A172 (cell line): ENCODE measurements at regions not wholly inside any gene's neighbourhood (a gene's known extent, or its start where the extent isn't known, plus 50 kb on each side); places are given as distances from the start of the nearest gene placed in this dataset.
"Not testable (repeated sequence)": the region's sequence is repeated elsewhere in the genome, so short reads cannot be mapped to it uniquely, and the experiment has no call there.

Source experiments
- DNase-seq: peaks from one replicate; pipeline ENCODE4 v3.0.0-alpha.2; 2015; ENCODE audit warnings: low spot score

DNA sequence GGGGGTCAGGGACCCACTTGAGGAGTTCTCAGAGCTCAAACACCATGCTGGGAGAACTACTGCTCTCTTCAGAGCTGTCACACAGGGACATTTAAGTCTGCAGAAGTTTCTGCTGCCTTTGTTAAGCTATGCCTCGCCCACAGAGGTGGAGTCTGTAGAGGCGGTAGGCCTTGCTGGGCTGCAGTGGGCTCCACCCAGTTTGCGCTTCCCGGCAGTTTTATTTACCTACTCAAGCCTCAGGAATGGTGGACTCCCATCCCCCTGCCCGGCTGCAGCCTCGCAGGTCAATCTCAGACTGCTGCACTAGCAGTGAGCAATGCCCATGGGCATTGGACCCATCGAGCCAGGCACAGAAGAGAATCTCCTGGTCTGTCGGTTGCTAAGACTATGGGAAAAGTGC is 706.4 kb downstream of the LRRIQ3 start:
- DNase-seq = no peak

DNA sequence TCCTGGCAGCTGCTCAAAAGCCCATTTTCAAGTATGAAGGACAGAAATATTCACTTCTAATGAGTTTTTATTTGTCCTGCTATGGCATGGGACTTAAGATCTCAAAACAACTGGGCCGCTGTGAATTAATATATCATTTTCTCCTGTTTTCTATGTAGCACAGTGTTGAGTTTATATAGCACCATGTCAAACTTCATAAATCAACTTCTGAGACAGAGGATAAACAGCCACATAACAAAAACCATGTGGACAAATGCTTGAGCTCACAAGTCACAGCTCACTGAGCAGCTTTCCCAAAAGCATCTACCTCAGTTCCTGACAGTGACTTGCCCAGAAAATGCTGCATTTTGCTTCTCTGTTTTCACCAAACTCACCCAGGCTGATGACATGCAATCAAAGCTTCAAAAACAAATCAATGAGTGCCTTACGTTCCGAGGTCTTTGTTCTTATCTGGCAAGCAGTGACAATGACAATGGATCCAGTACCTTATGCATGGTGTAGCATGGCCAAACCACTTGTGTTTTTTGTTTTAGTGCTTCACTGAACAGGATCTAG is 722.6 kb downstream of the LRRIQ3 start:
- DNase-seq = no peak

DNA sequence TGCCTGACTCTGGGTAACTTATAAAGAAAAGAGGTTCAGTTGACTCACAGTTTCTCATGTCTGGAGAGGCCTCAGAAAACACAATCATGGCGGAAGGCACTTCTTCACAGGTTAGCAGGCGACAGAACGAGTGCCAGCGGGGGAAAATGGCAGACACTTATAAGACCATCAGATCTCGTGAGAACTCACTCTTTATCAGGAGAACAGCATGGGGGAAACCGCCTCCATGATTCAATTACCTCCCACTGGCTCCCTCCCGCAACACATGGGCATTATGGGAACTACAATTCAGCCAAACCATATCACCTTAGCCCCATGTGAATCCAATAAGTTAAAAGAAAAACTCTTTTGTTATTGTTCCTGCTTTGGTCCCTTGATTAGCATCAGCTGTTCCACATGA is 725.2 kb downstream of the LRRIQ3 start:
- no peak for DNase-seq

DNA sequence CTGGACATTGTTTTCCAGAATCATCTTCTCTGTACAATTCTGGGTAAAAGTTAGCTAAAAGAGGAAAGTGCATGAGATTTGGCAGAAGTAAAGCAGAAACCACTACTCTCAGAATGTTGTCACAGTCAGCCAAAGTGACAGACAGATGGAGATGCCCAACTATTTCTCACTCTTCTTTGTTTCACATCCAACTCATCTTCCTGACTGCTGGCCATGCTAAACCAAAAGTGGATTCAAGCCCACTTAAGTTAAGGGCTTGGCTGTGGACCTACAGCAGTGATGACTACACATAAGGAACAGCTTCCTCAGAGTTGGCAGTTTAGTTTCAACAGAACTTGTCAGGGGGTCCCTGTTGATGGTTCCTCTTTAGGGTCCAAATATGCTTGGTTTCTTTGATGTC is 730.2 kb downstream of the LRRIQ3 start:
- DNase-seq = no peak

DNA sequence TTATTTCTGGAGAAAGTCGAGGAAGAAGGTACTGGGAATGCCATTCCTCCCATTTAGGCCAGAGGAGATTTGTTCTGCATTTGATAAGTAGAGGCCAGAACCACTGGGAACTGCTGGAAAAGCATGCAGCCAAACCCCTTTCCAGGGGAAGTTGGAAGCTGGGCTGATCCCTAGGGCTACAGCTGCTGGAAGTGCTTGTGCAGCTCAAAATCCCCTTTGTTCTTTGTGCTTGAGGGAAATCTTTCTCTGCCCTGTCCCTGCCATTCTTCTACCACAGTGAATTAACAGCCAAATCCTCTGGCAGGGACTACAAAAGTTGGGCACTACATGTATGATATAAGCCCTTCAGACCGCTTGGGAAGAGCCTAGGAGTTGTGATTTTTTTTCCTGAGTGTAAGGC is 734.1 kb downstream of the LRRIQ3 start:
- no peak for DNase-seq

DNA sequence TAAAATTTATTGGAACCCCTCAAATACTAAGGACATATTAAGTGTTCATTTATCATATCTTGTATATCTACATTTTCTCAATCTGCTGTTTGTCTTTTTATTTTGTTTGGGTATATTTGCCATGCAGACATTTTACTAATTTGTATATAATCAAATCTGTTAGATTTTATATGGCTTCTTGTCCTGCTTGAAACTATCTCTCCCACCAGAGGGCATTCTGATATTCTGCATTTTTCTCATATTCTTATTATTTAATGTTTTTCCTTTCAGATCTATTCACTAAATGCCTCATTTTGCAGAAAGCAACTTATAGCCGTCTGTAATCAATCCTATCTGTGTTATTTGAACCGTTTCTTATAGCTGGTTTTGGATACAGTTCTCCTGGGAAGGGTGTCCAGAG is 745.5 kb downstream of the LRRIQ3 start:
- DNase-seq = no peak

DNA sequence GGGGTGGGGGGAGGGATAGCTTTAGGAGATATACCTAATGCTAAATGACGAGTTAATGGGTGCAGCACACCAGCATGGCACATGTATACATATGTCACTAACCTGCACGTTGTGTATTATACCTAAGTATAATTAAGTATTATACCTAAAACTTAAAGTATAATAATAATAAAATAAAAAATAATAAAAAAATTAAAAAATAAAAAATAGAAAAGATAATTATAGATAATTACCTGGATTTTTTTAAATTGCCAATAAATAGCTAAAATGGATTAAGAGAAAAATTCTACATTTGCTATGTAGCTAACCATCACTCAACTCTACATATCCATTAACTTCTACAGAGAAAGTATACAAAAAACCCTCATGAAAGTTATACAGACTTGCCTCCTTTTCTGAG is 747.3 kb downstream of the LRRIQ3 start:
- DNase-seq = not testable (repeated sequence)

DNA sequence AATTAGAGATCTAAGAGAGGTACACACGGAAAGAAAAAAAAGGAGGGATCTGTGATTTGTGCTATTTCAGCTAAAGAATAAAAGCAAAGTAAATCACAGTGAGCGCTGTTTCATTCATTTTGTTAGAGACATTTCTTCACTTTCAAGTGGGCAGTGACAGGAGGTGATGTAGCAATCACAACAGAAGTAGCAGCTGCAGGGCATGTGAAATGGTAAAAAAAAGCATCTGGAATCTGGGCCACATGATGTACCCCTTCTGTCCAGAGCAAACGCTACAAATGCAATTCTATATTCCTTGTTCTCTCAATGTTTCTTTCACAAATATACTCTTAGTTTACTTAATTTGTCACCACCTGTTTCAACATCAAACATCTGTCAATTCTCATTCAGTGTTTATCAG is 786.5 kb downstream of the LRRIQ3 start:
- no peak for DNase-seq

DNA sequence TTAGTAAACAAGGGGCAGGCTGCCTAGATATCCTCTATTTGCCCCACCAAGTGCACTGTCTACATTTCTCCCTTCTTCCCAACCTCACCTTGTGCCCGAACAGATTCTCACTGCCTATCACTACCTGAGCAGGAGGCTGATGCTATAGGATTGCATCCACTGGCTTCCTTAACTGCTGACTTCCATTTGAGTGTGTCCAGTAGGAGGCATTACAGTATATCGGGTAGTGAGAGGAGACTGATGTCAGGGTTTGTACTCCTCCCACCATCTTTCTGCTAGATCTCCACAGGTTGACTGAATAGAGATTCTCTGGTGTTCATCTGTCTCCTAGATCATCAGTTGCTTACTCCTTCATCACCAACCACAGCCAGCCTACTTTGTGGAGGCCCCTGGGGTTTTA is 796.3 kb downstream of the LRRIQ3 start:
- no peak for DNase-seq

DNA sequence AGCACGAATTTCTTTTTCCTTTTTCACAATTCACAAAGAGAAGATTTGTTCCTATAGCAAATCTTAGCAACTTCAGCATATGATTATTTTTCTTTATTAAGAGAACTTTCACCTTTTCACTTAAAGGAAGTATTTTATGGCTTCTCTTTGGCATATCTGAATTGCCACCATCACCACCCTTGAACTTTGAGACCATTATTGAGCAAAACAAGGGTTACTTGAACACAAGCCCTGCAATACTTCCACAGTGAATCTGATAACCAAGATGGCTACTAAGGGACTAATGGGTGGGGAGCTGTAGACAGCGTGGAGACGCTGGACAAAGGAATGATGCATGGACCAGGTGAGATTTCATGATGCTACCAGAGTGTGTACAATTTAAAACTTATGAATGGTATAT is 815.0 kb downstream of the LRRIQ3 start:
- DNase-seq = no peak

DNA sequence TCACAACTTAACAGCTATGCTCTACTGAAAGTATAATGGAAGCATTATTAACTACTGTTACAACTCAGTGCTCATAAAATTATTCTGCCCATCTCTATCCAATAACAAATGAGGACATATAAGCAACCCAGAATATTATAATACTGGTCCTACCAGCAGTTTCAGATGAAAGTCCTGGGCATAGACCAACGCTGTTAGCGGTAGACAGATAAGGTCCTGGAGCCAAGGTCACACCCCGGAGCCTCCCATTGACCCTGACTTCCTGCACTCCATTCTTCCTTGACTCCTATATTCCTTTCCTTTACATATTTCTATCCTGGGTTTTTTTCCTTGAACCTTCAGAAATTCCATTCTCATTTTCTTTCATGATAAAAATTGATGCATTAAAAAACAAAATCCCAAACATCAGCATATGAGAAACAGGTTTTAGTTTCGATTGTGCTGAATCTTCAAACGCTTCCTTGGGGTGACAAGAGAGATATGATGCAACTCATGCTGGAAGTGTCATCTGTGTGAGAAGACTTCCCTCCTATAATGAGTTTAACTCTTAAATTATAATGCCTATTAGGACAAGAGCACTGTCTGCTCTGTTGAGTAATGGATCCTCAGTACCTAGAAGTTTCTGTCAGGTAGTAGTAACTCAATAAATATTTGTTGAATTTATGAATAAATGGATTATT is 831.1 kb downstream of the LRRIQ3 start:
- no peak for DNase-seq

DNA sequence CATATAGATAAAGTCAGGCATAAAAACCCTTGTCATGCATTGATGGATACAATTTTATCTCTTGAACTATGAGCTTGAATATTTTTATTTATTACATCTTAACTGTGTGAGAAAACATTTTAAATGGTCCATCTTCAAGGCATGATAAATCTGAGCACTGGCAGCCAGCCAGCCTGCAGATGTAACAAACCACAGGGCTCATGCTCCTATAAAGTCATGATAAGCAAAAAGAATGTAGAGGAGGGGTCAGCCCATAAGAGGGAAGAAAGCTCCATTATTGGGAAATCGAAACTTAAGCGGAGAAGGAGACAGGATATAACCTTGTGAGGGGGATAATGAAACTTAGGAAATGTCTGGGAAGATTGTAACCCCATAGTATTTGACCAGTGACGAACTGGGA is 839.0 kb downstream of the LRRIQ3 start:
- no peak for DNase-seq

DNA sequence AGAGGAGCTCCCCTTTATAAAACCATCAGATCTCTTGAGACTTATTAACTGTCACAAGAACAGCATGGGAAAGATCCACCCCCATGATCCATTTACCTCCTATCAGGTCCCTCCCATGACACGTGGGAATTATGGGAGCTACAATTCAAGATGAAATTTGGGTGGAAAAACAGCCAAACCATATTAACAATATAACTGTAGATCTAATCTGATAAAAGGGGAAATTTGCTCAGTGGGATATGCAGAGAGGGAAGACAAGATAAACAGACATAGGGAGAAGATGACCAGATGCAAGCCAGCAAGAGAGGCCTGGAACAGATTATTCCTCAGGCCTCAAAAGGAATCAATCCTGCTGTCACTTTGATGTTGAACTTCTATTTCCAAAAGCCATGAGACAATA is 841.5 kb downstream of the LRRIQ3 start:
- no peak for DNase-seq

DNA sequence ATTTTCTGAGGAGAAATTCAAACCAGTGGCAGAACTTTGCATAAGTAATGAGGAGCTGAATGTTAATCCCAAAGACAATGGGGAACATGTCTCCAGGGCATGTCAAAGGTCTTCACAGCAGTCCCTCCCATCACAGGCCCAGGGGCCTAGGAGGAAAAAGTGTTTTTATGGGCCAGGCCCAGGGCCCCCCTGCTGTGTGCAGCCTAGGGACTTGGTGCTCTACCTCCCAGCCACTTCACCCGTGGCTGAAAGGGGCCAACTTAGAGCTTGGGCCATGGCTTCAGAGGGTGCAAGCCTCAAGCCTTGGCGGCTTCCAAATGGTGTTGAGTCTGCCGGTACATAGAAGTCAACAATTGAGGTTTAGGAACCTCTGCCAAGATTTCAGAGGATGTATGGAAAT is 854.0 kb downstream of the LRRIQ3 start:
- DNase-seq = no peak

DNA sequence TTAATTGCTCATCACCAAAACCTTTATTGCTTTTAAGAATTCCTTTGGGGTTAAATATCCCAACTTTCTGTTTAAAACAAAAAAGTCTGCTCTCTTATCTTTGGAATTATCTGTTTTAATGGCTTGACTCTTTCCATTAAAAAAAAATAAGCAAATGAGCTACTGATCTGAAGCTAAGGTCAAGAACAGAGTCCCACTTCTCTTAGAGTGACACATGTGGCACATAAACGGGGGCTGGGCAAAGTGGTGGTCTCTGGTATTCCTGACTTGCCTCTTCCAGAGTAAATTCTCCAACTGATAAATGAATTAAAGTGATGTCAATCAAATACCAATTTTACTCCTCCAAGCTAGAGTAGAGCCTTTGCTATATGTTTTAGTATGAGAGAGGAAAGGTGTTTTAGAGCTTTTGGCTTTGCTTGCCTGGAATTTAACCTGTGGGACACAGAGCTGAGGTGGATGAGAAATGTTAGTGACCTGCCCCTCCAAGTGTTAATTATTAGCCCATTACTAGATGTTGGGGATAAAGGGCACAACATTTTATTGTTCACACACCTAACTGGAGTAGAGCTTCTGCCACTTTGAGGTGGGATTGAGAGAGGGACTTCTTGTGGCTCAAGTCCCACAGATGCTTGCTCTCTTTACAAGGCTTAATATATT is 864.0 kb downstream of the LRRIQ3 start:
- DNase-seq = no peak

DNA sequence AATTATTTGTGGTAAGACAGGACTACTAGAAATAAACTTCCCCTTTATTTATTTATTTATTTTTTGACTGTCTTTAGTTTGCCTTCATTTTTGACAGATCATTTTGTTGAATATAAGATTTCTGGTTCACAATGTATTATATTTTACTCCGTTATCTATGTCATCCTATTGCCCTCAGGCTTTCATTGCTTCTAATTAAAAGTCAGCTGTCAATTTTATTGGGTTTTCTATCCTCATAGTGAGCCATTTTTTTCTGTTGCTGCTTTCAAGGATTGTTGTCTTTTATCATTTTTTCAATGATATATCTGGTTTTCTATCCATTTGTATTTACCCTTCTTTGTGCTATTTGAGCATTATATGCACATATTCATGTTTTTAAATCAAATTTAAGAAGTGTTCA is 866.2 kb downstream of the LRRIQ3 start:
- DNase-seq = no peak

DNA sequence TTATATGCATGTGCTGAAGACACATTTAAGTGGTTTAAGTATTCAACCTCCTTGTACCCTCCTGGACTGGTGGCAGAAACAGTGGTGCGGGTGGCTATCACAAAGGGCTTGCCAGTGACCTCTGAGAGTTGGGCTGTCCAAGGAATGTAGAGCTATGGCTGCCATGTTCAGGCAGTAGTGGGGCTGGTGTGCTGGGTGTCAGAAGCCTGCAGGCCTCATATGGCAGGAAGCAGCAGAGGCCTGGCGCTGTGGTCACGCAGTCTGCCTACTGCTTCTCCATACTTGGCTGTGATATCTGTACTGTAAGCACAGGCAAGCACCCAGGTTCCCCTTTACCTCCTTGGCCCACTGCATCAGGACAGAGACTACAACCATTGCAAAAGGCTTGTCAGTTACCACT is 870.0 kb downstream of the LRRIQ3 start:
- DNase-seq = no peak

DNA sequence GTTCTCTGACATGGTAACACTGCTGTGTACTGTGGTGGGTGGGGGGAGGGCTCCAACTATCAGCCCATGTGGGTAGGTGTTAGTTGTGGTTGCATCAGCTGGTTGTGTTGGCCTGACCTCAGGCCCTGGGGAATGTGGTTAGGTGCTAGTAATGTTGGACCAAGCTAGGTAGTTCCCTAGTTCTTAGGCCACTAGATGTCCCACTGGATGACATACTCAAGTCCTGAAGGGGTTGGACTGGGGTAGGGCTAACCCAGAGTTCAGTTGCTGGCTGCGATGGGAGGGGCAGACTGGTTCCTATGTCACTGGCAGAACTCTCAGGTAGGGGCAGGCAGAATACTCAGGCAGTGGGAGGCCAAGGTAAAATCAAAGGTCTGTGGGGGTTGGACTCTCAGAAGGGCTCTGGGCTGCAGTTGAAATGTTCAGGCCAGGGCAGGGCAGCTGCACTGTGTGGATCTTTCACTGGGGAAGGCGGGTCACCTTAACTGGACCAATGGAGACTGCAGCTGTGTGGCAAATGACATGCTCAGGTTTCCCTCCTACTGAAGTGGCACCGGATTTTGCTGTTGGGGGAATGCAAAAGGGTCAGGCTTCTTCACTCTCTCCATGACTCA is 870.7 kb downstream of the LRRIQ3 start:
- no peak for DNase-seq

DNA sequence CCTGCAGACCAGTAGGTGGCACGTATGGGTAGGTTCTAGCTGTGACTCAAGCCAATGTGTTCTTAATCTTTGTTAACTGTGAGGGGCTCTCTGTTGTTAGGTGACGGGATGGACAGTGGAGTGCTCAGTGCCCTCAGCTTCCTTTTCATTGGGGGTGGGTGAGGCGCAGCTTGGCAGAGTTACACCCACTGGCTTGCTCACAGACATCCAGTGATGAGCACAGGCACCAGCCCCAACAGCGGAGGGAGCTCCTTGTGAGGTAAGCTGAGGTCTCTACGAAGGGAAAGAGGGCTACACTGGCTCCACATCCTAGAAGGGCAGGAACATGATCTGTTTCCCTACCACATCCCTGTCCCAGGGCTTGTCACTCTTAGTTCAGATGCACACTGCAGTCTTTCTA is 871.3 kb downstream of the LRRIQ3 start:
- no peak for DNase-seq

DNA sequence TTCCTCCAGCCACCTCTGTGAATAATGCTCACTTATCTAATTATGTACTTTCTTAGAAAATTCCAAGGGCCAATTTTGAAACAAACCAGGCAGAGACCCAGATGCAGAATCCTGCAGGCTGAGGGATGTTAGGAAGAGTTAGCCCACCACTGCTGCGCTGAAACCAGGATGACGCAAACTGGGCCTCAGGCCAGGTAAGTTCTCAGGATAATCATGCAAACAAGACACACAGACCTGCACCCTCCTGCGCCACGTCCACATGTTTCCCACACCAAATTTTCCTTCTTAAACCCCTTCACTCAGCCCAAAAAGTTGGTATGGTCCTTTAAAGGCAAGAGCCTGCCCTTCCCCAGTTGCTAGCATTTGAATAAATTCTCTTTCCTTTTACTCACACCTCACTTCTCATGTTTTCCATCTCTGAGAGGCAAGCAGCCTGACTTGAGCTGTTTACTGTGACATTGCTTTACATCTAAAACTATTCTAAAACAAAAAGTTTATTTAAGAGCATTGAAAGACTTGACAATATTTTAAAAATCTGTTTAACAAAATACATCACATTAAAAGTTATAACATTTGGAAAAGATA is 887.1 kb downstream of the LRRIQ3 start:
- no peak for DNase-seq

DNA sequence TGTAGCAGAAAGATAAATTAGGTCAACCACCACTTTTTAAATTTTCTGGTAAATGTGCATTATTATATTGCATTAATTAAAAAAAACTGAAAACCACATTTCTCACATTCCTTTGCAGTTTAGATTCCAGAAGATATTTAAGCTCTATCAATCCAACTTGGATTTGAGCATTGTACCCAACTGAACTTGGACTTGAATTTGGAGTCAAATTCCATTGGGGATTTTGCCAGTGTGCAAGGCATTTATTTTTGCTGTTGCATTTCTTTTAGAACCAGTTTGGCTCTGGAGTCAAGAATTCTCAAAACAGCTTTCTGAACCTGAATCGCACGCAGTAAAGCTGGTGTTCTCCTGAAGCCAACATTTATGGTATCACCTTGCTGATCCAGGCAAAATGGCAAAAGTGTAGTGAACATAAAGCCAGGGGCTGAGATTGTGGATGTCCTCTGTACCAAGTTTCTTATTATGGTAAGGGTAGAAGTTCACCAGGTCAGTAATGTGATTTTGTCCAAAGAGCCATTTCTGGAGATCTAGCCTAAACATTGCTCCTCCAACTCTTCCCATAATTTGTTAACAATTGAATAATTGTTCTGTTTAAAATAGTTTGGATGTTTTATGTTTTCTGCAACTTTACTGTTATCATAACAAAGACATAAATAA is 890.9 kb downstream of the LRRIQ3 start:
- no peak for DNase-seq

DNA sequence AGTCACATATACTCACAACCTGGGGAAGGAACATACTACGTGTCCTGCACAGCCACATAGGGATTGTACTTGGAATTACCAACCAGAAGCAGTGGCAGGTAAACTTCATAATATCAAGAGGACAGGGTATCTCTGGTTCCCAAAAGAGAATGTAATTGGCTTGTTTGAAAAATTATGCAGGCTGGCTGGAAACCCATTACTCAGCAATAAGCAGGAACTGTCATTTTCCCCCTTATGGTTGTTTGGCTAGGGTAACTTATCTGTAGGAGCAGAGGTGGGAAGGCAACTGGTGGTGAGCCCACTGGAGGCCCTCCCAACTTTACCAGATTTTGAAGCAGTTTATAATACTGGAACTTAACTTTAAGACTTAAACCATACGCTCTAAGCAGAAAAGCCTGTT is 924.1 kb downstream of the LRRIQ3 start:
- no peak for DNase-seq
